ENCODE measurements at regions not wholly inside any gene's neighbourhood (a gene's known extent, or its start where the extent isn't known, plus 50 kb on each side); places are given as distances from the start of the nearest gene placed in this dataset.

DNA sequence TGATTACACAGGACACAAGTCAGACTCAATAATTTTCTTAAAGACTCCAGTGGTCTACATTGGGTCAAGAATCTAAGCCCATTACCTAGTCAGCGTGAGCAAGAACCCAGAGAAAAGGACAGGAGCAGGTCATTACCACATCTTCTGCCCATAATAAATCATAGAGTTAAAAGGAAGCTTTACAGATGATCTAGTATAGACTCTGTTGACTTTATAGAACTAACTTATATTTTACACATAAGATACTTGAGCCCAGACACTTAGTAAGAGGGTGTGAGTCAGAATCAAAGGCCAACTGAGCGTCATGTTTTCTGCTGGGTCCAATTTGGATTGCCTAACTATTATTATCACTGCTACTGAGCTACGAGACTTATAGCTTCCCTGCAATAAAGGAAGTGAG lies 206.1 kb upstream of the NPSR1 start:
- Mint-ChIP-seq H3K4me1 (no peaks in the 10 kb centered on the region), H3K4me3 (no peak overlapping the region), H3K27me3 (ENCODE audit: low read depth in 3 of 3) (peaks cover 0 to 3% (median 0%) of the 10 kb centered on the region in 3 donors), H3K9me3 (peaks cover 0 to 12% (median 2%) of the 10 kb centered on the region in 7 donors), H3K36me3 (no peaks in the 10 kb centered on the region), H3K27ac (no peak overlapping the region)
- DNase-seq: no peak
- Histone ChIP-seq H4K20me1 (ENCODE audit: insufficient read depth, low read length) (no peaks in the 10 kb centered on the region), H3K4me3 (replicated peaks in 1 of 3; ENCODE audit: low read depth in 2 of 3, low read length in 3 of 3) (no peak overlapping the region), H3K4me1 (ENCODE audit: control insufficient read depth in 1 of 2, insufficient read depth in 2 of 2, low read length in 2 of 2) (no peaks in the 10 kb centered on the region), H3K79me2 (ENCODE audit: insufficient read depth, low read length) (no peaks in the 10 kb centered on the region), H3K9ac (ENCODE audit: insufficient read depth, low read length, poor library complexity, severe bottlenecking) (no peak overlapping the region), H3K27me3 (ENCODE audit: control insufficient read depth in 2 of 2, insufficient read depth in 2 of 2, low read length in 2 of 2) (no peaks in the 10 kb centered on the region), H3K27ac (ENCODE audit: low read depth in 1 of 2, low read length in 2 of 2) (no peak overlapping the region), H3K36me3 (replicated peaks in 1 of 2; ENCODE audit: control insufficient read depth in 1 of 2, insufficient read depth in 2 of 2, low read length in 2 of 2) (no peaks in the 10 kb centered on the region), H3K9me3 (replicated peaks in 1 of 2; ENCODE audit: control insufficient read depth in 1 of 2, insufficient read depth in 1 of 2, low read length in 2 of 2) (peaks cover under 1 to 2% of the 10 kb centered on the region in 2 donors), H2AFZ (ENCODE audit: insufficient read depth, low read depth, low read length, poor library complexity, severe bottlenecking) (no peak overlapping the region), H3K4me2 (replicated peaks; ENCODE audit: extremely low read depth, low read length, poor library complexity, severe bottlenecking) (no peak overlapping the region)
- 100% methylated on average over 1 of the region's 3 CpGs for WGBS (ENCODE audit: insufficient coverage)
- intact Hi-C loops (cut with micrococcal nuclease): no loop called here
- TF ChIP-seq, protein P1, sequence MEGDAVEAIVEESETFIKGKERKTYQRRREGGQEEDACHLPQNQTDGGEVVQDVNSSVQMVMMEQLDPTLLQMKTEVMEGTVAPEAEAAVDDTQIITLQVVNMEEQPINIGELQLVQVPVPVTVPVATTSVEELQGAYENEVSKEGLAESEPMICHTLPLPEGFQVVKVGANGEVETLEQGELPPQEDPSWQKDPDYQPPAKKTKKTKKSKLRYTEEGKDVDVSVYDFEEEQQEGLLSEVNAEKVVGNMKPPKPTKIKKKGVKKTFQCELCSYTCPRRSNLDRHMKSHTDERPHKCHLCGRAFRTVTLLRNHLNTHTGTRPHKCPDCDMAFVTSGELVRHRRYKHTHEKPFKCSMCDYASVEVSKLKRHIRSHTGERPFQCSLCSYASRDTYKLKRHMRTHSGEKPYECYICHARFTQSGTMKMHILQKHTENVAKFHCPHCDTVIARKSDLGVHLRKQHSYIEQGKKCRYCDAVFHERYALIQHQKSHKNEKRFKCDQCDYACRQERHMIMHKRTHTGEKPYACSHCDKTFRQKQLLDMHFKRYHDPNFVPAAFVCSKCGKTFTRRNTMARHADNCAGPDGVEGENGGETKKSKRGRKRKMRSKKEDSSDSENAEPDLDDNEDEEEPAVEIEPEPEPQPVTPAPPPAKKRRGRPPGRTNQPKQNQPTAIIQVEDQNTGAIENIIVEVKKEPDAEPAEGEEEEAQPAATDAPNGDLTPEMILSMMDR (IDR thresholded peaks at IDR 0.05): no peak

DNA sequence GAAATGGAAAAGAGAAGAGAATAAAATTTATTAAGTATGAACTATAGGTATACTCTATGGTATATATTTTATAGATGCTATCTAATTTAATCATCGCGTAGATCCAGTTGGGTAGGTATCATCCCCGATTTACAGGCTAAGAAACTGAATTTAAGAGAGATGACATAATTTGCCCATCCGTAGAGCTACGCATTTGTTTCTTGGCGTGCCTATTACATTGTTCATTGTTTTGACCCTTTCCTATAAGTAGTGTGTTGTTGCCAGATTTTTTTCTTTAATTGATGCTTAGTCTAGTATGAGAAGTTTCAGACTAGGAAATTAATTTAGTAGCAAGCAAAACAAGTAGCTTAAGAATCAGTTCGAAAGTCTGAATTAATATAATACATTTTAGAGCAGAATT lies 205.7 kb upstream of the NPSR1 start:
- H3K27me3 ChIP-seq (ENCODE audit: control insufficient read depth in 2 of 2, insufficient read depth in 2 of 2, low read length in 2 of 2): no peaks in the 10 kb centered on the region
- no peaks in the 10 kb centered on the region for H3K4me1 Mint-ChIP-seq
- H3K4me1 ChIP-seq (ENCODE audit: control insufficient read depth in 1 of 2, insufficient read depth in 2 of 2, low read length in 2 of 2): no peaks in the 10 kb centered on the region
- H2AFZ ChIP-seq (ENCODE audit: insufficient read depth, low read depth, low read length, poor library complexity, severe bottlenecking): no peak overlapping the region
- H3K9me3 Mint-ChIP-seq: peaks cover 0 to 17% (median 4%) of the 10 kb centered on the region in 7 donors
- H3K27ac Mint-ChIP-seq: no peak overlapping the region
- no peak overlapping the region for H3K4me3 Mint-ChIP-seq
- H3K79me2 ChIP-seq (ENCODE audit: insufficient read depth, low read length): no peaks in the 10 kb centered on the region
- no peak overlapping the region for H3K4me3 ChIP-seq (replicated peaks in 1 of 3; ENCODE audit: low read depth in 2 of 3, low read length in 3 of 3)
- H3K4me2 ChIP-seq (replicated peaks; ENCODE audit: extremely low read depth, low read length, poor library complexity, severe bottlenecking): no peak overlapping the region
- peaks cover 5 to 7% of the 10 kb centered on the region in 2 donors for H3K9me3 ChIP-seq (replicated peaks in 1 of 2; ENCODE audit: control insufficient read depth in 1 of 2, insufficient read depth in 1 of 2, low read length in 2 of 2)
- TF ChIP-seq, protein P1 (IDR thresholded peaks at IDR 0.05): no peak
- no peaks in the 10 kb centered on the region for H4K20me1 ChIP-seq (ENCODE audit: insufficient read depth, low read length)
- intact Hi-C loops (cut with micrococcal nuclease): no loop called here
- DNase-seq: no peak
- no peaks in the 10 kb centered on the region for H3K36me3 ChIP-seq (replicated peaks in 1 of 2; ENCODE audit: control insufficient read depth in 1 of 2, insufficient read depth in 2 of 2, low read length in 2 of 2)
- H3K9ac ChIP-seq (ENCODE audit: insufficient read depth, low read length, poor library complexity, severe bottlenecking): no peak overlapping the region
- no peak overlapping the region for H3K27ac ChIP-seq (ENCODE audit: low read depth in 1 of 2, low read length in 2 of 2)
- WGBS (ENCODE audit: insufficient coverage): 94% methylated on average over 3 of the region's 7 CpGs
- H3K36me3 Mint-ChIP-seq: no peaks in the 10 kb centered on the region
- peaks cover 0 to 3% (median 0%) of the 10 kb centered on the region in 3 donors for H3K27me3 Mint-ChIP-seq (ENCODE audit: low read depth in 3 of 3)
